ENCODE measurements at regions not wholly inside any gene's neighbourhood (a gene's known extent, or its start where the extent isn't known, plus 50 kb on each side); places are given as distances from the start of the nearest gene placed in this dataset.
"Not testable (repeated sequence)": the region's sequence is repeated elsewhere in the genome, so short reads cannot be mapped to it uniquely, and the experiment has no call there.

DNA sequence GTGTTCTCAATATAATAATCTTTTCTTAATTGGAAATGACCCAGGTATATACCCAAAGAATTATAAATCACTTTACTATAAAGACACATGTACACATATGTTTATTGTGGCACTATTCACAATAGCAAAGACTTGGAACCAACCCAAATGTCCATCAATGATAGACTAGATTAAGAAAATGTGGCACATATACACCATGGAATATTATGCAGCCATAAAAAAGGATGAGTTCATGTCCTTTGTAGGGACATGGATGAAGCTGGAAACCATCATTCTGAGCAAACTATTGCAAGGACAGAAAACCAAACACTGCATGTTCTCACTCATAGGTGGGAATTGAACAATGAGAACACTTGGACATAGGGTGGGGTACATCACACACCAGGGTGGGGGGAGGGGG, 56.8 kb downstream of the SCGB2B2 start:
- CTCF ChIA-PET, POLR2A ChIA-PET: not testable (repeated sequence)

- CTCF ChIA-PET: no interaction called here
- POLR2A ChIA-PET: no interaction called here
Measured at GRCh38 chr19:34618410-34618809, 58.5 kb downstream of the SCGB2B2 start.

DNA sequence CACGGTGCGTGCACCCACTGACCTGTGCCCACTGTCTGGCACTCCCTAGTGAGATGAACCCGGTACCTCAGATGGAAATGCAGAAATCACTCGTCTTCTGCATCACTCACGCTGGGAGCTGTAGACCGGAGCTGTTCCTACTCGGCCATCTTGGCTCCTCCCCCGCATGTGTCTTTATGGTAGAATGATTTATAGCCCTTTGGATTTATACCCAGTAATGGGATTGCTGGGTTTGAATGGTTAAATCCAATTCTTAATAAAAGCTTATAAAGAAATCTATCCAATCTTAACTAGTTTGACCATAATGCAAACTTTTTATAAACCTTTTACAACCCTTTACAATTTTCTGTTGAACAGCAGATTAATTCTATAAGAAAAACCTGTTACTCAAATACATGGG, 59.0 kb downstream of the SCGB2B2 start:
- POLR2A ChIA-PET, CTCF ChIA-PET: not testable (repeated sequence)

DNA sequence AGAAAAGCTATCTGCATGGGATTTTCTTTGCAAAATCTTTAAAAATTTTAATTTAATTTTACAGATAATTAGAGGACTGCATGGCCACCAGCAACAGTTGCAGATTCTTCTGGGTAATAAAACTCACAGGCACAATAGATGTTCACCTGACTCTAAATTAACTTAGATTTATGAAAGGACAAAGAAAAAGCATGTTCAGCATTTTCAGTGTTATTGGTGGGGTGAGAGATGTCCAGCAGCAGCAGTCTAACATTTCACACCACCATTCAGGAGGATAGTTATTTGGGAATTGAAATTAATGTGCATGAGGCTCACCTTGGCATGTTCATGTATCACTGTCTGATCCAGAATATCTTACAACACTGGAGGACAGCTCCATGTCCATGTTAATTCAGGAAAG, 74.0 kb downstream of the SCGB2B2 start:
- ChIA-PET POLR2A (no interaction called here), CTCF (no interaction called here)

DNA sequence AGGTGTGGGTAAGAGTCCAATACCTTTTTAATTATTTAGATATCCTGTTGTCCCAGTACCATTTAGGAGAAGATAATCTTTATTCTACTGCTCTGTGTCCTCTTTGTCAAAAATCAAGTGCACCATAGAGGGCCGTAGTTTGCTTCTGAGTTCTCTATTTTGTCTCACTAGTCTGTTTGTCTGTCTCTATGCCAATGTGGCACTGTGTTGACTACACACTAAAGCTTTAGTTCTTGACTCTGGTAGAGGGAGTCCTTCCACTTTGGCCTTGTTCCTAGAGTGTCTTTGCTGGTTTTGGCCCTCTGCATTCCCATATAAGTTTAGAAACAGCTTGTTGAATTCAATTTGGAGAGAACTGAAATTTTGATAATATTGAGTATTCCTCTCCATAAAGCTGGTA, 75.9 kb downstream of the SCGB2B2 start:
- CTCF ChIA-PET: interaction anchor here (0.5 kb wide), 1 partner anchor 300 kb away, joined by 3 read pairs; no protein-coding TSS in a partner anchor
- POLR2A ChIA-PET: no interaction called here

GRCh38 chr19:34600366-34600765, 76.6 kb downstream of the SCGB2B2 start:
- ChIA-PET POLR2A (interaction anchor here (0.7 kb wide), 1 partner anchor 357 kb away, joined by 3 read pairs; no protein-coding TSS in a partner anchor), CTCF (no interaction called here)

GRCh38 chr19:34598217-34599155, 78.5 kb downstream of the SCGB2B2 start:
- ChIA-PET POLR2A (no interaction called here), CTCF (no interaction called here)

GRCh38 chr19:34597596-34597995, 79.4 kb downstream of the SCGB2B2 start:
- CTCF ChIA-PET: no interaction called here
- POLR2A ChIA-PET: no interaction called here

- ChIA-PET POLR2A (no interaction called here), CTCF (no interaction called here)
Measured at GRCh38 chr19:34596989-34597388, 80.0 kb downstream of the SCGB2B2 start.

GRCh38 chr19:34596115-34596514, 80.8 kb downstream of the SCGB2B2 start:
- POLR2A ChIA-PET: no interaction called here
- CTCF ChIA-PET: no interaction called here

DNA sequence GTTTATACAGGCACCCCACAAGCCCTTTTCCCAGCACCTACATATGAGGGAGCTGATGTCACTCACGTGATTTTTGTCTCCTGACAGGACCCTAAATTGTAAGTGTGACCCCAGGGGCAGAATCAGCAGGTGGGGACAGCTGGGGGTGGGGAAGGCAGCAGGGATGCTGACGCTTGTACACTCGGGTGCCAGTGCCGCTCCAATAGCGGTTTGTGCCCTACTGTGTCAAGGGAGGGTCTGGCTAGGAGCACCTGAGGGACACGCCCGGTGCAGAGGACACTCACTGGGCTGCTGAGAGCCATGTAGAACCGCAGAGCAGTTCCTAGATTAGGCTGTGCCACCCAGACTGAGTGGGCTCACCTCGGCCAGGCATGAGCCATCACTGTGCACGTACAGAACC, 81.3 kb downstream of the SCGB2B2 start:
- ChIA-PET POLR2A (no interaction called here), CTCF (no interaction called here)

DNA sequence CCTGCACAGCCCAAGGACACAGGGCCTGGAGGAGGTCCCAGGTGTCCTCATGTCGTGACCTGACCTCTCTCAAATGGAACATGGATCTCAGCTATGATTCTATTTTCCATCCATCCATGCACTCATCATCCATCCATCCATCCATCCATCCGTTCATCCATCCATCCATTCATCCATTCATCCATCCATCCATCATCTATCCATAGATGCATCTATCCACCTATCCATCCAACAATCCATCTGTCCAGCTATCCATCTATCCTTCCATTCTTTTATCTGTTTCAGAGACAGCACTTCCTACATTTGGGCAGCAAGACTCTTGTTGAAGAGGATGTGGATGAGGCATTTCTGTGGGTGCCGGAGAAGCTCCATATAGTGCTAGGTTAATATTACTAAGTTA, 86.7 kb downstream of the SCGB2B2 start:
- CTCF ChIA-PET: no interaction called here
- POLR2A ChIA-PET: no interaction called here

- CTCF ChIA-PET: no interaction called here
Measured at GRCh38 chr19:34589730-34590129, 87.2 kb downstream of the SCGB2B2 start.

GRCh38 chr19:34588846-34589245, 88.1 kb downstream of the SCGB2B2 start:
- ChIA-PET CTCF (no interaction called here), POLR2A (no interaction called here)

More at GRCh38 chr19:34589730-34590129, 87.2 kb downstream of the SCGB2B2 start:
- POLR2A ChIA-PET: no interaction called here

- POLR2A ChIA-PET: no interaction called here
- CTCF ChIA-PET: no interaction called here
Measured at GRCh38 chr19:34588249-34588648, 88.7 kb downstream of the SCGB2B2 start.

DNA sequence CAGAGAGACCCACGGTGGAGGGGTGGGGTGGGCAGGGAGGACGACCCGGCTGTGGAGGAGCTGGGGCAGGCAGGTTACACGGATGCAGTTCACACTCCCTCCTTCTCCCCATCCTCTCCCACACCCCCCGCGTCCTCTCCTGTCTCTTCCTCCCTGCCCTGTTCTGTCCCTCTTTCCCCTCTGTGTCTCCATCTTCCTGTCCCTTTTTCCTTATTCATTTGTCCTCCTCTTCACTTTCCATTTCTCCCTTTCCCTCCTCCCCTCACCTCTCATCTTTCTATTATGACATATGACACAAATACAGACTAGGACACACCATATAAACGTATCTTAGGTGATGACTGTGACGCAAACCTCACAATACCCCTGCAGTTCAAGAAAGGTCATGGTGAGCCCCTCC, 96.6 kb downstream of the SCGB2B2 start:
- CTCF ChIA-PET: no interaction called here
- POLR2A ChIA-PET: no interaction called here

GRCh38 chr19:34580055-34580336, 97.0 kb downstream of the SCGB2B2 start:
- POLR2A ChIA-PET: no interaction called here
- CTCF ChIA-PET: no interaction called here

DNA sequence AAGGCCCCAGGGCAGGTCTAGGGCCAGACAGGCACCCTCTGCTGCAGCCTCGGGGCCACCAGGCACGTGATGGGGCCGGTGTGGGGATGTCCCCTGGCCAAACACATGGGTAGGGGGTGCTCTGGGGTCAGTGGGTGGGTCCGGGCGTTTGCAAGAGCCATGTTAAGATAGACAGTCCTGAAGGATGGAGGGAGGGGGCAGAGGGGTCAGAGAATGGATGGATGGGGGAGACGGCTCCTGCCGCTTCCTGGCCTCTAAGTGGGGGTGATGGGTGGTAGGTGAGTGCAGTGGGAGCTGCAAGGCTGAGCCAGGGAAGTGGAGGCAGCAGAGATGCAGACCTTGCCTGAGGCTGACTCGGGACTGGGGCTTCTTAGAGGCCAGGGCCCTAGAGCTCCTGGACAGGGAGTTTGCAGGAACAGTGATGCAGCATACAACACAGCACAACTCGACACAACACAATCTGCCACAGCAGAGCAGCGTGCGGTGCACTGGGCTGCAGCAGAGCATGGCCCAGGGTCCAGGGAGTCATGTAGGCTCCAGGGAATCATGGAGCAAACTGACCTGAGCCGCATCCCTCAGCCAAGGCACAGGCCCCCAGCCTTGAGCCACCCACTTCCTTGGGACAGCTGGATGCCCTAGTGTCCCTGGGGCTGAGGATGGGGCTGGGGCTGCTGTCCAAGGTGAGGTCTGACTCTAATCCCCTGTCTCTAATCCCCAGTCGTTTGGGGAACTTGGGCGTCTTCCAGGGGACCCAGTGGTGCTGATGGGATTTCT, 97.5 kb downstream of the SCGB2B2 start:
- POLR2A ChIA-PET: no interaction called here
- CTCF ChIA-PET: no interaction called here

DNA sequence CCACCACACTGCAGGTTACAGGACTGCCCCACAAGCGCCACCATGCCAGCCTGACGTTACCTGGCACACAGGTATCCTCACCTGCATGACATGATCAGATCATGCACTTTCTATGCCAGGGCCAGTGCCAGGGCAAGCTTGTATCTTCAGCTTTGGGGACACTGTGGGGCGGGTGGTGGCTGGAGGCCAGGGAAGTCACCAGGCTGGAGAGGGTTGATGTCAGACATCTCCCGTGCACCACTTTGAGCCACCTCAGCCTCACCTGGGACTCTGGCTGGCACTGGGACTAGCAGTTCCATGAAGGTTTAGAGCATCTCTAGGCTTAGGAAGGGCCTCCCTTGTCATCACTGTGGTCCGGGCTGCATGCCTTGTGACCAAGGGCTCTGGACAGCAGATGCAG, 97.2 kb downstream of the WTIP start:
- CTCF ChIA-PET: no interaction called here
- POLR2A ChIA-PET: no interaction called here

- ChIA-PET CTCF (no interaction called here), POLR2A (no interaction called here)
Measured at GRCh38 chr19:34578173-34578572, 96.6 kb downstream of the WTIP start.

GRCh38 chr19:34577531-34578101, 96.1 kb downstream of the WTIP start:
- ChIA-PET POLR2A (no interaction called here), CTCF (no interaction called here)

Data from activated CD8-positive, alpha-beta memory T cell treated with anti-CD3 and anti-CD28 coated beads for 36 hours (primary cell).